Mesothelial cell of epicardium (in vitro differentiated cells): ENCODE measurements at regions not wholly inside any gene's neighbourhood (a gene's known extent, or its start where the extent isn't known, plus 50 kb on each side); places are given as distances from the start of the nearest gene placed in this dataset.

Experiments used
- DNase-seq, 2 experiments: peaks; one replicate each; pipeline ENCODE4 v3.0.0; 2021; ENCODE audit warnings: low spot score in 2 of 2; ENCODE audit not compliant: unreplicated experiment in 2 of 2
- H3K27ac Mint-ChIP-seq: 2 replicates; pipeline ENCODE4 v1.8.0; 2021; ENCODE audit warnings: mixed read lengths
- H3K27me3 Mint-ChIP-seq: 2 replicates; pipeline ENCODE4 v1.8.0; 2021; ENCODE audit warnings: low read depth, mixed read lengths
- H3K36me3 Mint-ChIP-seq: 2 replicates; pipeline ENCODE4 v1.8.0; 2021; ENCODE audit warnings: mixed read lengths
- H3K4me1 Mint-ChIP-seq: 2 replicates; pipeline ENCODE4 v1.8.0; 2021; ENCODE audit warnings: mixed read lengths
- H3K4me3 Mint-ChIP-seq: 2 replicates; pipeline ENCODE4 v1.8.0; 2021; ENCODE audit warnings: mild to moderate bottlenecking, moderate library complexity, mixed read lengths
- H3K9me3 Mint-ChIP-seq: 2 replicates; pipeline ENCODE4 v1.8.0; 2021; ENCODE audit warnings: mixed read lengths
- CTCF ChIP-seq: fragments of 200-600 bp; sonication (generic); IDR thresholded peaks from one replicate; pipeline ENCODE4 v1.5.0; 2021; ENCODE audit warnings: antibody characterized with exemption; ENCODE audit not compliant: unreplicated experiment

- no peak for DNase-seq
- peaks cover 33% of the 10 kb centered on the region for H3K4me1 Mint-ChIP-seq
- peaks cover 17% of the 10 kb centered on the region for H3K9me3 Mint-ChIP-seq
- no peaks in the 10 kb centered on the region for H3K27me3 Mint-ChIP-seq
- H3K27ac Mint-ChIP-seq, result no peak overlapping the region
- H3K4me3 Mint-ChIP-seq, result no peak overlapping the region
- TF ChIP-seq CTCF, result no peak
- peaks cover 4% of the 10 kb centered on the region for H3K36me3 Mint-ChIP-seq
These were observed 484.5 kb downstream of the NR2F1-AS1 start for GRCh38 chr5:93096561-93096960.

- Mint-ChIP-seq H3K27ac (no peak overlapping the region), H3K9me3 (peaks cover 8% of the 10 kb centered on the region), H3K4me1 (peaks cover 28% of the 10 kb centered on the region), H3K4me3 (no peak overlapping the region), H3K27me3 (no peaks in the 10 kb centered on the region), H3K36me3 (peaks cover 2% of the 10 kb centered on the region)
- DNase-seq, result no peak
- TF ChIP-seq CTCF, result no peak
These were observed 488.5 kb downstream of the NR2F1-AS1 start for GRCh38 chr5:93092349-93093105.

GRCh38 chr5:93090698-93091097, 490.3 kb downstream of the NR2F1-AS1 start:
- no peak for TF ChIP-seq CTCF
- no peak overlapping the region for H3K4me3 Mint-ChIP-seq
- H3K27me3 Mint-ChIP-seq, result no peaks in the 10 kb centered on the region
- no peak overlapping the region for H3K27ac Mint-ChIP-seq
- H3K36me3 Mint-ChIP-seq, result peaks cover 2% of the 10 kb centered on the region
- H3K4me1 Mint-ChIP-seq, result peaks cover 18% of the 10 kb centered on the region
- no peak for DNase-seq
- peaks cover 3% of the 10 kb centered on the region for H3K9me3 Mint-ChIP-seq

- no peak for DNase-seq
- no peak for TF ChIP-seq CTCF
- H3K4me3 Mint-ChIP-seq, result no peak overlapping the region
- H3K27me3 Mint-ChIP-seq, result no peaks in the 10 kb centered on the region
- H3K36me3 Mint-ChIP-seq, result no peaks in the 10 kb centered on the region
- no peaks in the 10 kb centered on the region for H3K9me3 Mint-ChIP-seq
- no peak overlapping the region for H3K27ac Mint-ChIP-seq
- peaks cover 31% of the 10 kb centered on the region for H3K4me1 Mint-ChIP-seq
These were observed 492.2 kb downstream of the NR2F1-AS1 start for GRCh38 chr5:93088592-93089389.

GRCh38 chr5:93087326-93087725, 493.7 kb downstream of the NR2F1-AS1 start:
- H3K27ac Mint-ChIP-seq, result no peak overlapping the region
- H3K27me3 Mint-ChIP-seq, result no peaks in the 10 kb centered on the region
- no peak overlapping the region for H3K4me3 Mint-ChIP-seq
- H3K9me3 Mint-ChIP-seq, result no peaks in the 10 kb centered on the region
- peaks cover 32% of the 10 kb centered on the region for H3K4me1 Mint-ChIP-seq
- no peak for DNase-seq
- no peaks in the 10 kb centered on the region for H3K36me3 Mint-ChIP-seq
- TF ChIP-seq CTCF, result no peak
